KMS-11 (cell line): ENCODE measurements at regions not wholly inside any gene's neighbourhood (a gene's known extent, or its start where the extent isn't known, plus 50 kb on each side); places are given as distances from the start of the nearest gene placed in this dataset.

ENCODE experiments used
- H2AFZ ChIP-seq: fragments of 200-600 bp; sonication (generic); 2 replicates; pipeline ENCODE4 v1.6.1; 2016; ENCODE audit warnings: antibody characterized with exemption, mixed run types, low read depth
- H3K27ac ChIP-seq: fragments of 200-600 bp; sonication (generic); 2 replicates; pipeline ENCODE4 v1.6.1; 2016; ENCODE audit warnings: mild to moderate bottlenecking, mixed run types
- H3K27me3 ChIP-seq: fragments of 200-600 bp; sonication (generic); 2 replicates; pipeline ENCODE4 v1.6.1; 2017; ENCODE audit warnings: mild to moderate bottlenecking, low read depth, mixed run types, moderate library complexity; ENCODE audit not compliant: insufficient read depth
- H3K36me3 ChIP-seq: fragments of 200-600 bp; sonication (generic); 2 replicates; pipeline ENCODE4 v1.6.1; 2017; ENCODE audit warnings: mild to moderate bottlenecking, mixed run types; ENCODE audit not compliant: insufficient read depth
- H3K4me1 ChIP-seq: fragments of 200-600 bp; sonication (generic); 2 replicates; pipeline ENCODE4 v1.6.1; 2016; ENCODE audit warnings: mild to moderate bottlenecking, low read depth, mixed run types; ENCODE audit not compliant: poor library complexity, severe bottlenecking
- H3K4me2 ChIP-seq: fragments of 200-600 bp; sonication (generic); 2 replicates; pipeline ENCODE4 v1.7.0; 2016; ENCODE audit warnings: mild to moderate bottlenecking, mixed run types
- H3K4me3 ChIP-seq: fragments of 200-600 bp; sonication (generic); IDR thresholded peaks from 2 replicates; pipeline ENCODE4 v1.6.1; 2017; ENCODE audit warnings: low read depth, low read length, mixed read lengths; ENCODE audit not compliant: insufficient read depth
- H3K79me2 ChIP-seq: fragments of 200-600 bp; sonication (generic); 2 replicates; pipeline ENCODE4 v1.6.1; 2016; ENCODE audit warnings: low read depth, mixed run types; ENCODE audit not compliant: insufficient read depth
- H3K9ac ChIP-seq: fragments of 200-600 bp; sonication (generic); 2 replicates; pipeline ENCODE4 v1.6.1; 2016; ENCODE audit warnings: mild to moderate bottlenecking, mixed run types
- H4K20me1 ChIP-seq: fragments of 200-600 bp; sonication (generic); 2 replicates; pipeline ENCODE4 v1.6.1; 2016; ENCODE audit warnings: mild to moderate bottlenecking, mixed run types; ENCODE audit not compliant: insufficient read depth
- CTCF ChIP-seq: fragments of 200-600 bp; sonication (generic); conservative IDR thresholded peaks from 2 replicates; pipeline ENCODE4 v1.6.1; 2017; ENCODE audit warnings: low read depth, mild to moderate bottlenecking, antibody characterized with exemption, low read length, moderate library complexity, mixed read lengths

GRCh38 chr11:70486731-70487130, 88.4 kb downstream of the CTTN start:
- Histone ChIP-seq H3K9ac (no peak overlapping the region), H3K79me2 (no peaks in the 10 kb centered on the region), H4K20me1 (no peaks in the 10 kb centered on the region), H3K27ac (no peak overlapping the region), H3K4me2 (no peak overlapping the region), H3K4me3 (no peak overlapping the region), H3K36me3 (no peaks in the 10 kb centered on the region), H3K27me3 (no peaks in the 10 kb centered on the region), H3K4me1 (no peaks in the 10 kb centered on the region), H2AFZ (no peak overlapping the region)
- no peak for TF ChIP-seq CTCF

- Histone ChIP-seq H2AFZ (no peak overlapping the region), H3K4me1 (no peaks in the 10 kb centered on the region), H3K79me2 (no peaks in the 10 kb centered on the region), H4K20me1 (no peaks in the 10 kb centered on the region), H3K4me3 (no peak overlapping the region), H3K4me2 (no peak overlapping the region), H3K27ac (no peak overlapping the region), H3K36me3 (no peaks in the 10 kb centered on the region), H3K9ac (no peak overlapping the region), H3K27me3 (no peaks in the 10 kb centered on the region)
- no peak for TF ChIP-seq CTCF
These were observed 88.8 kb downstream of the CTTN start for GRCh38 chr11:70487160-70487559.

- no peaks in the 10 kb centered on the region for H3K79me2 ChIP-seq
- no peaks in the 10 kb centered on the region for H3K36me3 ChIP-seq
- no peaks in the 10 kb centered on the region for H4K20me1 ChIP-seq
- no peak for TF ChIP-seq CTCF
- no peaks in the 10 kb centered on the region for H3K27me3 ChIP-seq
- no peak overlapping the region for H3K4me2 ChIP-seq
- no peaks in the 10 kb centered on the region for H3K4me1 ChIP-seq
- no peak overlapping the region for H3K27ac ChIP-seq
- no peak overlapping the region for H3K9ac ChIP-seq
- H3K4me3 ChIP-seq = no peak overlapping the region
- no peak overlapping the region for H2AFZ ChIP-seq
These were observed 89.4 kb downstream of the CTTN start for GRCh38 chr11:70487756-70488155.

- H3K9ac ChIP-seq = no peak overlapping the region
- no peaks in the 10 kb centered on the region for H3K27me3 ChIP-seq
- TF ChIP-seq CTCF = no peak
- no peak overlapping the region for H3K27ac ChIP-seq
- H3K4me1 ChIP-seq = no peaks in the 10 kb centered on the region
- H2AFZ ChIP-seq = no peak overlapping the region
- H4K20me1 ChIP-seq = no peaks in the 10 kb centered on the region
- no peaks in the 10 kb centered on the region for H3K36me3 ChIP-seq
- no peaks in the 10 kb centered on the region for H3K79me2 ChIP-seq
- H3K4me2 ChIP-seq = no peak overlapping the region
- no peak overlapping the region for H3K4me3 ChIP-seq
These were observed 89.9 kb downstream of the CTTN start for GRCh38 chr11:70488171-70488703.
